ENCODE measurements at regions not wholly inside any gene's neighbourhood (a gene's known extent, or its start where the extent isn't known, plus 50 kb on each side); places are given as distances from the start of the nearest gene placed in this dataset.

DNA sequence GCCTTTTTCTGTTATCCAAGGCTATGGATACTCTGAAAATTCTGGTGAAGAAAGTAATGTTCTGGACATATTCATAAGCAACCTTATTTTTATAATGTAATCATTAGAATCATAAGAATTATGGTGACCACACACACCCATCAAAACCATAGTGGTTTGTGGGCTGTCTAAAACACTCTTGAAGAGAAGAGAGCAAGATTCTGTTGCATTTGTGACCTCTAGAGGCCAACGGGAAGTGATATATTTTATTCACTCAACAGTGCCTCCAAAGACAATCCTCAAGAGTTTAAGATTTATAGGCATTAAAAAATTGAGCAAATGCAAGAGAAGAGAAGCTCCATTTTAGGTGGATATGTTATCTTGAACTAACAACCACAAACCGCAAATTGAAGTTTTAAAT is 68.5 kb upstream of the LGR5 start:
- dilution Hi-C loops (cut with MboI; ENCODE audit: extremely low pct_ligation_motif_present, low sequenced_read_pairs) (no loop called here), intact Hi-C loops (cut with micrococcal nuclease) (no loop called here)
- H3K27me3 ChIP-seq (ENCODE audit: control insufficient read depth in 2 of 2, insufficient read depth in 2 of 2, low read length in 2 of 2) = no peaks in the 10 kb centered on the region
- H3K79me2 ChIP-seq (ENCODE audit: control insufficient read depth, insufficient read depth, low read length) = no peaks in the 10 kb centered on the region
- ChIA-PET POLR2A (no interaction called here), CTCF (no interaction called here)
- H2AFZ ChIP-seq (ENCODE audit: low read depth, low read length) = no peak overlapping the region
- no TSS peak for BruUV-seq (replicated peaks)
- H3K36me3 ChIP-seq (ENCODE audit: control insufficient read depth in 2 of 2, extremely low read depth in 1 of 2, insufficient read depth in 2 of 2, low read length in 2 of 2) = no peaks in the 10 kb centered on the region
- no peaks in the 10 kb centered on the region for H3K9me1 ChIP-seq (replicated peaks; ENCODE audit: control insufficient read depth, extremely low read depth, insufficient read depth, low read length)
- no peaks in the 10 kb centered on the region for H4K20me1 ChIP-seq (replicated peaks; ENCODE audit: control insufficient read depth, extremely low read depth, insufficient read depth, low read length)
- no peak overlapping the region for H3K4me2 ChIP-seq (ENCODE audit: insufficient read depth, low read length)
- no peak overlapping the region for H3K27ac ChIP-seq (ENCODE audit: insufficient read depth, low read depth, low read length)
- H3K9me3 ChIP-seq (replicated peaks; ENCODE audit: control insufficient read depth, insufficient read depth, low read length) = no peaks in the 10 kb centered on the region
- no peaks in the 10 kb centered on the region for H3K4me1 ChIP-seq (ENCODE audit: control insufficient read depth, extremely low read depth, insufficient read depth, low read length)
- DNase-seq (ENCODE audit: low read depth, low spot score) (no peak), FAIRE-seq (no peak)
- H3K9ac ChIP-seq (replicated peaks; ENCODE audit: extremely low read depth, insufficient read depth, low read length) = no peak overlapping the region
- no peak for TF ChIP-seq POLR2AphosphoS5 (IDR thresholded peaks at IDR 0.05; ENCODE audit: insufficient read depth, low read depth, low read length)
- TF ChIP-seq EZH2 (IDR thresholded peaks at IDR 0.05; ENCODE audit: borderline replicate concordance, low read depth, low read length, severe bottlenecking) = no peak
- H3K4me3 ChIP-seq (replicated peaks in 1 of 3; ENCODE audit: insufficient read depth in 1 of 3, low read depth in 1 of 3, low read length in 3 of 3) = no peak overlapping the region

DNA sequence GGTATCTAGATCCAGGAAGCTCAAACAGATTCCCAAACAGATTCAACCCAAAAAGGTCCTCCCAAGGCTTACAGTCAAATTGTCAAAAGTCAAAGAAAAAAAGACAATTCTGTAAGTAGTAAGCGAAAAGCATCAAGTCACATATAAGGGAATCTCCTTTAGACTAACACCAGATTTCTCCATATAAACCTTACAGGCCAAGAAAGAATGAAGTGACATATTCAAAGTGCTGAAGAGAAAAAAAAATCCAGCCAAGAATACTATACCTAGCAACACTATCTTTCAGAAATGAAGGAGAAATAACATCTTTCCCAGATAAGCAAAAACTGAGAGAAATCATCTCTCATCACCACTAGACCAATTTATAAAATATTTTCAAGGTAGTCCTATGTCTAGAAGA is 79.6 kb upstream of the LGR5 start:
- TF ChIP-seq EZH2 (IDR thresholded peaks at IDR 0.05; ENCODE audit: borderline replicate concordance, low read depth, low read length, severe bottlenecking) = no peak
- TF ChIP-seq MYC (IDR thresholded peaks at IDR 0.05; ENCODE audit: low read depth, low read length) = no peak
- TF ChIP-seq FOS (IDR thresholded peaks at IDR 0.05; ENCODE audit: borderline replicate concordance, insufficient read depth, low read length) = no peak
- TF ChIP-seq GATA2 (IDR thresholded peaks at IDR 0.05; ENCODE audit: insufficient read depth, insufficient read length, low read depth, low read length) = no peak
- TF ChIP-seq, protein P1, sequence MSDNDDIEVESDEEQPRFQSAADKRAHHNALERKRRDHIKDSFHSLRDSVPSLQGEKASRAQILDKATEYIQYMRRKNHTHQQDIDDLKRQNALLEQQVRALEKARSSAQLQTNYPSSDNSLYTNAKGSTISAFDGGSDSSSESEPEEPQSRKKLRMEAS (IDR thresholded peaks at IDR 0.05; ENCODE audit: insufficient read depth, insufficient read length) = no peak
- TF ChIP-seq JUN (IDR thresholded peaks at IDR 0.05; ENCODE audit: borderline replicate concordance, insufficient read depth, insufficient read length, low read depth) = no peak
- no peak for TF ChIP-seq POLR2A (IDR thresholded peaks at IDR 0.05; ENCODE audit: low read depth, low read length)
- DNase-seq (ENCODE audit: low read depth, low spot score) (no peak), FAIRE-seq (no peak)
- H3K9ac ChIP-seq (replicated peaks; ENCODE audit: extremely low read depth, insufficient read depth, low read length) = no peak overlapping the region
- no TSS peak for BruUV-seq (replicated peaks)
- H3K4me1 ChIP-seq (ENCODE audit: control insufficient read depth, extremely low read depth, insufficient read depth, low read length) = no peaks in the 10 kb centered on the region
- no peak overlapping the region for H3K4me2 ChIP-seq (ENCODE audit: insufficient read depth, low read length)
- ChIA-PET POLR2A (no interaction called here), CTCF (interaction anchor here (2.5 kb wide), 1 partner anchor 33 kb away, joined by 8 read pairs; no protein-coding TSS in a partner anchor)
- H2AFZ ChIP-seq (ENCODE audit: low read depth, low read length) = no peak overlapping the region
- intact Hi-C loops (cut with micrococcal nuclease) (loop anchor here (2.0 kb wide), 1 partner anchor 53 kb away; no protein-coding TSS in a partner anchor), dilution Hi-C loops (cut with MboI; ENCODE audit: extremely low pct_ligation_motif_present, low sequenced_read_pairs) (no loop called here)
- no peaks in the 10 kb centered on the region for H4K20me1 ChIP-seq (replicated peaks; ENCODE audit: control insufficient read depth, extremely low read depth, insufficient read depth, low read length)
- H3K9me3 ChIP-seq (replicated peaks; ENCODE audit: control insufficient read depth, insufficient read depth, low read length) = no peaks in the 10 kb centered on the region
- H3K79me2 ChIP-seq (ENCODE audit: control insufficient read depth, insufficient read depth, low read length) = no peaks in the 10 kb centered on the region
- no peak overlapping the region for H3K4me3 ChIP-seq (replicated peaks in 1 of 3; ENCODE audit: insufficient read depth in 1 of 3, low read depth in 1 of 3, low read length in 3 of 3)
- H3K9me1 ChIP-seq (replicated peaks; ENCODE audit: control insufficient read depth, extremely low read depth, insufficient read depth, low read length) = no peaks in the 10 kb centered on the region
- no peaks in the 10 kb centered on the region for H3K27me3 ChIP-seq (ENCODE audit: control insufficient read depth in 2 of 2, insufficient read depth in 2 of 2, low read length in 2 of 2)
- no peaks in the 10 kb centered on the region for H3K36me3 ChIP-seq (ENCODE audit: control insufficient read depth in 2 of 2, extremely low read depth in 1 of 2, insufficient read depth in 2 of 2, low read length in 2 of 2)
- H3K27ac ChIP-seq (ENCODE audit: insufficient read depth, low read depth, low read length) = no peak overlapping the region
